Neural cell (in vitro differentiated cells): ENCODE measurements at regions not wholly inside any gene's neighbourhood (a gene's known extent, or its start where the extent isn't known, plus 50 kb on each side); places are given as distances from the start of the nearest gene placed in this dataset.

Experiments used
- CTCF ChIP-seq: fragments of 450-650 bp; IDR thresholded peaks from 2 replicates; pipeline ENCODE4 v1.5.1; 2014; ENCODE audit warnings: antibody characterized with exemption, mild to moderate bottlenecking, moderate library complexity; ENCODE audit not compliant: poor library complexity, severe bottlenecking
- EZH2 ChIP-seq: fragments of 200-600, 300-800 bp; shearing (Covaris generic), sonication (generic); IDR thresholded peaks from 2 replicates; pipeline ENCODE4 v1.6.1; 2014; ENCODE audit warnings: antibody characterized with exemption, low read length, borderline replicate concordance, mild to moderate bottlenecking; ENCODE audit not compliant: insufficient read depth, poor library complexity, severe bottlenecking
- MXI1 ChIP-seq: fragments of 450-650 bp; conservative IDR thresholded peaks from 2 replicates; pipeline ENCODE4 v1.6.1; 2014; ENCODE audit warnings: antibody characterized with exemption, mild to moderate bottlenecking; ENCODE audit not compliant: poor library complexity, severe bottlenecking
- POLR2AphosphoS5 ChIP-seq: IDR thresholded peaks from 2 replicates; pipeline ENCODE4 v1.6.1; 2012
- RAD21 ChIP-seq: fragments of 450-650 bp; conservative IDR thresholded peaks from 2 replicates; pipeline ENCODE4 v1.6.1; 2014; ENCODE audit warnings: antibody characterized with exemption, mild to moderate bottlenecking, moderate library complexity
- REST ChIP-seq: IDR thresholded peaks from 2 replicates; pipeline ENCODE4 v1.6.1; 2012; ENCODE audit warnings: borderline replicate concordance
- SMC3 ChIP-seq: fragments of 450-650 bp; conservative IDR thresholded peaks from 2 replicates; pipeline ENCODE4 v1.6.1; 2014; ENCODE audit warnings: antibody characterized with exemption, mild to moderate bottlenecking, moderate library complexity; ENCODE audit not compliant: poor library complexity
- TAF1 ChIP-seq: IDR thresholded peaks from 2 replicates; pipeline ENCODE4 v1.6.1; 2012; ENCODE audit warnings: low read depth

- TF ChIP-seq CTCF = no peak
- TF ChIP-seq SMC3 = no peak
- TF ChIP-seq REST = no peak
- no peak for TF ChIP-seq EZH2
- no peak for TF ChIP-seq TAF1
- TF ChIP-seq POLR2AphosphoS5 = no peak
- TF ChIP-seq RAD21 = no peak
- no peak for TF ChIP-seq MXI1
Measured at GRCh38 chr5:17737092-17737491, 102.8 kb downstream of the TAF11L14 start.
